HEK293 (cell line): ENCODE measurements at regions not wholly inside any gene's neighbourhood (a gene's known extent, or its start where the extent isn't known, plus 50 kb on each side); places are given as distances from the start of the nearest gene placed in this dataset.

ENCODE experiments used
- CTCF ChIA-PET: fragments of 350-600 bp; formaldehyde crosslinking; extraction: SDS; loops from one replicate; lab custom pipeline; 2021; ENCODE audit warnings: antibody characterized with exemption; lab: Yijun Ruan, JAX
- POLR2A ChIA-PET: fragments of 300-600 bp; formaldehyde crosslinking; extraction: SDS; loops from one replicate; lab custom pipeline; 2020; ENCODE audit warnings: antibody characterized with exemption, inconsistent platforms; lab: Yijun Ruan, JAX
- H3K27ac ChIP-seq: fragments of 200-500 bp; sonication (Bioruptor generic); 2 replicates; pipeline ENCODE4 v1.5.1; 2014; ENCODE audit warnings: low read depth, low read length, control low read depth, inconsistent platforms; ENCODE audit errors: extremely low read depth
- H3K36me3 ChIP-seq, 2 experiments: fragments of 200-500 bp in 1 of 2; sonication (Bioruptor generic) in 1 of 2; 1 replicate in 1 of 2; 2 replicates in 1 of 2; pipeline ENCODE4 v1.5.1; 2014 to 2017; ENCODE audit warnings: inconsistent platforms in 2 of 2, low read length in 2 of 2; ENCODE audit not compliant: control insufficient read depth in 2 of 2, insufficient read depth in 1 of 2
- H3K4me1 ChIP-seq: fragments of 200-500 bp; sonication (Bioruptor generic); 2 replicates; pipeline ENCODE4 v1.5.1; 2014; ENCODE audit warnings: mild to moderate bottlenecking, low read length, inconsistent platforms; ENCODE audit not compliant: control insufficient read depth, insufficient read depth
- H3K4me3 ChIP-seq: 2 replicates; pipeline ENCODE4 v1.5.1; 2011; ENCODE audit warnings: low read depth, mild to moderate bottlenecking, control low read depth, low read length, moderate library complexity
- H3K9me3 ChIP-seq: fragments of 200-500 bp; sonication (Bioruptor generic); 2 replicates; pipeline ENCODE4 v1.5.1; 2014; ENCODE audit warnings: low read depth, low read length, inconsistent platforms; ENCODE audit not compliant: control insufficient read depth, insufficient read depth
- GLIS1 ChIP-seq: fragments of 450-650 bp; formaldehyde crosslinking; IDR thresholded peaks from 2 replicates; pipeline ENCODE4 v1.5.1; 2016; ENCODE audit warnings: missing biosample characterization, missing genetic modification characterization
- HOXD13 ChIP-seq: sonication (generic); formaldehyde crosslinking; IDR thresholded peaks from 2 replicates; pipeline ENCODE4 v1.8.0; 2022; ENCODE audit warnings: missing genetic modification reagents, borderline replicate concordance
- IKZF3 ChIP-seq: fragments of 450-650 bp; IDR thresholded peaks from 2 replicates; pipeline ENCODE4 v1.5.0; 2018; ENCODE audit warnings: missing biosample characterization, mild to moderate bottlenecking, missing genetic modification characterization, moderate library complexity
- KLF7 ChIP-seq: fragments of 450-650 bp; formaldehyde crosslinking; IDR thresholded peaks from 2 replicates; pipeline ENCODE4 v1.5.1; 2016; ENCODE audit warnings: missing biosample characterization, missing genetic modification characterization, borderline replicate concordance
- MYNN ChIP-seq: fragments of 450-650 bp; formaldehyde crosslinking; IDR thresholded peaks from 2 replicates; pipeline ENCODE4 v1.5.1; 2016; ENCODE audit warnings: missing biosample characterization, missing genetic modification characterization, borderline replicate concordance
- PRDM1 ChIP-seq: fragments of 450-650 bp; formaldehyde crosslinking; IDR thresholded peaks from 2 replicates; pipeline ENCODE4; 2016; ENCODE audit warnings: missing biosample characterization, missing genetic modification characterization
- PRDM10 ChIP-seq: fragments of 450-650 bp; formaldehyde crosslinking; IDR thresholded peaks from 2 replicates; pipeline ENCODE4 v1.5.1; 2016; ENCODE audit warnings: missing biosample characterization, missing genetic modification characterization
- SP3 ChIP-seq: fragments of 450-650 bp; formaldehyde crosslinking; IDR thresholded peaks from 2 replicates; pipeline ENCODE4 v1.5.1; 2016; ENCODE audit warnings: missing biosample characterization, missing genetic modification characterization
- TRIM28 ChIP-seq: IDR thresholded peaks from 2 replicates; pipeline ENCODE4 v1.6.1; 2011; ENCODE audit warnings: low read length, control low read depth, borderline replicate concordance
- ZBTB1 ChIP-seq: fragments of 450-650 bp; formaldehyde crosslinking; IDR thresholded peaks from 2 replicates; pipeline ENCODE4 v1.5.1; 2016; ENCODE audit warnings: missing biosample characterization, missing genetic modification characterization
- ZFHX2 ChIP-seq: fragments of 450-650 bp; formaldehyde crosslinking; conservative IDR thresholded peaks from 2 replicates; pipeline ENCODE4 v1.5.1; 2016; ENCODE audit warnings: missing biosample characterization, missing genetic modification characterization
- ZFP37 ChIP-seq: fragments of 450-650 bp; formaldehyde crosslinking; IDR thresholded peaks from 2 replicates; pipeline ENCODE4 v1.5.1; 2016; ENCODE audit warnings: missing biosample characterization, missing genetic modification characterization
- ZFP69B ChIP-seq: fragments of 450-650 bp; formaldehyde crosslinking; IDR thresholded peaks from 2 replicates; pipeline ENCODE4 v1.5.1; 2016; ENCODE audit warnings: missing biosample characterization, missing genetic modification characterization
- ZIC2 ChIP-seq: fragments of 450-650 bp; formaldehyde crosslinking; IDR thresholded peaks from 2 replicates; pipeline ENCODE4 v1.5.1; 2016; ENCODE audit warnings: missing biosample characterization, missing genetic modification characterization
- ZNF10 ChIP-seq: fragments of 450-650 bp; formaldehyde crosslinking; IDR thresholded peaks from 2 replicates; pipeline ENCODE4 v1.5.1; 2017; ENCODE audit warnings: missing biosample characterization, missing genetic modification characterization
- ZNF138 ChIP-seq: fragments of 450-650 bp; formaldehyde crosslinking; IDR thresholded peaks from 2 replicates; pipeline ENCODE4 v1.5.1; 2016; ENCODE audit warnings: missing biosample characterization, missing genetic modification characterization, borderline replicate concordance
- ZNF174 ChIP-seq: fragments of 450-650 bp; formaldehyde crosslinking; IDR thresholded peaks from 2 replicates; pipeline ENCODE4 v1.5.0; 2017; ENCODE audit warnings: missing biosample characterization, mild to moderate bottlenecking, missing genetic modification characterization
- ZNF248 ChIP-seq: fragments of 450-650 bp; formaldehyde crosslinking; IDR thresholded peaks from 2 replicates; pipeline ENCODE4 v1.5.1; 2017; ENCODE audit warnings: missing biosample characterization, missing genetic modification characterization
- ZNF302 ChIP-seq: fragments of 450-650 bp; formaldehyde crosslinking; IDR thresholded peaks from 2 replicates; pipeline ENCODE4 v1.5.1; 2016; ENCODE audit warnings: missing biosample characterization, missing genetic modification characterization, low read depth
- ZNF530 ChIP-seq: fragments of 450-650 bp; formaldehyde crosslinking; IDR thresholded peaks from 2 replicates; pipeline ENCODE4 v1.5.1; 2016; ENCODE audit warnings: low read depth, missing biosample characterization, missing genetic modification characterization
- ZNF654 ChIP-seq: fragments of 450-650 bp; formaldehyde crosslinking; IDR thresholded peaks from 2 replicates; pipeline ENCODE4 v1.5.1; 2016; ENCODE audit warnings: low read depth, missing biosample characterization, missing genetic modification characterization
- TF ChIP-seq, protein P1 (sequence below): fragments of 450-650 bp; formaldehyde crosslinking; IDR thresholded peaks from 2 replicates; pipeline ENCODE4 v1.5.1; 2016; ENCODE audit warnings: missing biosample characterization, missing genetic modification characterization
- TF ChIP-seq, protein P2 (sequence below): fragments of 450-650 bp; formaldehyde crosslinking; IDR thresholded peaks from 2 replicates; pipeline ENCODE4 v1.5.1; 2016; ENCODE audit warnings: missing biosample characterization, missing genetic modification characterization

GRCh38 chr5:63812693-63813092, 149.6 kb downstream of the HTR1A start:
- Histone ChIP-seq H3K27ac (no peak overlapping the region), H3K36me3 (no peaks in the 10 kb centered on the region), H3K4me1 (no peaks in the 10 kb centered on the region)
- POLR2A ChIA-PET, result no interaction called here
- TF ChIP-seq ZBTB1 (tag by site-specific recombination) (no peak), TRIM28 (no peak), PRDM10 (no peak), ZNF248 (tag by site-specific recombination) (no peak)
- TF ChIP-seq, all 188 proteins: peak for 0
- no peak overlapping the region for H3K4me3 ChIP-seq
- CTCF ChIA-PET, result no interaction called here
- H3K9me3 ChIP-seq, result no peaks in the 10 kb centered on the region

DNA sequence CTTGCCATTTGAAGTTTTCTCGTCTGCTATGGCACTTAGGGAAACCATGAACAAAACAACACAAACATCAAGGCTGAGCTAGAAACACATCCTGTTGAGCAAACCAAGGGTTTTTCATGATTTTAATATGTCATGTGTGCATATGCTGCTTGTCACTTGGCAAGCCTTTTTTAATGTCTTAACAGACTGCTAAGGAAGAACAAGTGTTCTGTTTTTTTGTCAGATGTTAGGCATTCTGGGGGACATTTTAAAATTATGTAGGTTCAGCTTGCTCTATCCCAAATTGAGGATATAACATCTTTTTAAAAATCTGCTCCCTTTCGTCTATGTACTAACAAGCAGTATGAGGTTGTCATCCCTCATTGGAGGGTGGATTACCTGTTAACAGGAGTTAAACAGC, 150.3 kb downstream of the HTR1A start:
- Histone ChIP-seq H3K27ac (no peak overlapping the region), H3K4me3 (no peak overlapping the region), H3K36me3 (no peaks in the 10 kb centered on the region), H3K9me3 (no peaks in the 10 kb centered on the region), H3K4me1 (no peaks in the 10 kb centered on the region)
- TF ChIP-seq PRDM1 (tag by site-specific recombination) (no peak), ZNF530 (tag by site-specific recombination) (no peak), MYNN (tag by site-specific recombination) (no peak), SP3 (tag by site-specific recombination) (no peak)
- TF ChIP-seq, protein P1, sequence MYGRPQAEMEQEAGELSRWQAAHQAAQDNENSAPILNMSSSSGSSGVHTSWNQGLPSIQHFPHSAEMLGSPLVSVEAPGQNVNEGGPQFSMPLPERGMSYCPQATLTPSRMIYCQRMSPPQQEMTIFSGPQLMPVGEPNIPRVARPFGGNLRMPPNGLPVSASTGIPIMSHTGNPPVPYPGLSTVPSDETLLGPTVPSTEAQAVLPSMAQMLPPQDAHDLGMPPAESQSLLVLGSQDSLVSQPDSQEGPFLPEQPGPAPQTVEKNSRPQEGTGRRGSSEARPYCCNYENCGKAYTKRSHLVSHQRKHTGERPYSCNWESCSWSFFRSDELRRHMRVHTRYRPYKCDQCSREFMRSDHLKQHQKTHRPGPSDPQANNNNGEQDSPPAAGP (tag by site-specific recombination), result no peak
- ChIA-PET CTCF (no interaction called here), POLR2A (no interaction called here)

- Histone ChIP-seq H3K9me3 (no peaks in the 10 kb centered on the region), H3K36me3 (no peaks in the 10 kb centered on the region), H3K4me3 (no peak overlapping the region), H3K4me1 (no peaks in the 10 kb centered on the region), H3K27ac (no peak overlapping the region)
- CTCF ChIA-PET, result no interaction called here
- no peak for TF ChIP-seq ZNF654 (tag by site-specific recombination)
- POLR2A ChIA-PET, result no interaction called here
These were observed 151.0 kb downstream of the HTR1A start for GRCh38 chr5:63811286-63811685.

- H3K4me3 ChIP-seq, result no peak overlapping the region
- no peaks in the 10 kb centered on the region for H3K9me3 ChIP-seq
- no peaks in the 10 kb centered on the region for H3K36me3 ChIP-seq
- CTCF ChIA-PET, result no interaction called here
- H3K4me1 ChIP-seq, result no peaks in the 10 kb centered on the region
- no peak overlapping the region for H3K27ac ChIP-seq
- POLR2A ChIA-PET, result no interaction called here
- TF ChIP-seq ZNF138 (tag by site-specific recombination), result no peak
- no peak for TF ChIP-seq ZNF302 (tag by site-specific recombination)
- no peak for TF ChIP-seq IKZF3
- TF ChIP-seq KLF7 (tag by site-specific recombination), result no peak
- no peak for TF ChIP-seq ZFP37 (tag by site-specific recombination)
- no peak for TF ChIP-seq HOXD13 (CRISPR knock-in tag)
- no peak for TF ChIP-seq ZIC2 (tag by site-specific recombination)
- TF ChIP-seq ZNF174 (tag by site-specific recombination), result no peak
- TF ChIP-seq, protein P2, sequence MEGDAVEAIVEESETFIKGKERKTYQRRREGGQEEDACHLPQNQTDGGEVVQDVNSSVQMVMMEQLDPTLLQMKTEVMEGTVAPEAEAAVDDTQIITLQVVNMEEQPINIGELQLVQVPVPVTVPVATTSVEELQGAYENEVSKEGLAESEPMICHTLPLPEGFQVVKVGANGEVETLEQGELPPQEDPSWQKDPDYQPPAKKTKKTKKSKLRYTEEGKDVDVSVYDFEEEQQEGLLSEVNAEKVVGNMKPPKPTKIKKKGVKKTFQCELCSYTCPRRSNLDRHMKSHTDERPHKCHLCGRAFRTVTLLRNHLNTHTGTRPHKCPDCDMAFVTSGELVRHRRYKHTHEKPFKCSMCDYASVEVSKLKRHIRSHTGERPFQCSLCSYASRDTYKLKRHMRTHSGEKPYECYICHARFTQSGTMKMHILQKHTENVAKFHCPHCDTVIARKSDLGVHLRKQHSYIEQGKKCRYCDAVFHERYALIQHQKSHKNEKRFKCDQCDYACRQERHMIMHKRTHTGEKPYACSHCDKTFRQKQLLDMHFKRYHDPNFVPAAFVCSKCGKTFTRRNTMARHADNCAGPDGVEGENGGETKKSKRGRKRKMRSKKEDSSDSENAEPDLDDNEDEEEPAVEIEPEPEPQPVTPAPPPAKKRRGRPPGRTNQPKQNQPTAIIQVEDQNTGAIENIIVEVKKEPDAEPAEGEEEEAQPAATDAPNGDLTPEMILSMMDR (tag by site-specific recombination), result no peak
- TF ChIP-seq ZNF10 (tag by site-specific recombination), result no peak
- TF ChIP-seq ZFHX2, result no peak
- TF ChIP-seq GLIS1, result no peak
- TF ChIP-seq ZFP69B (tag by site-specific recombination), result no peak
These were observed 157.1 kb downstream of the HTR1A start for GRCh38 chr5:63805151-63805550.
